CD4-positive, alpha-beta T cell treated with Interleukin-15 for 1 hour (primary cell): ENCODE measurements at regions not wholly inside any gene's neighbourhood (a gene's known extent, or its start where the extent isn't known, plus 50 kb on each side); places are given as distances from the start of the nearest gene placed in this dataset.
A peak's percentile ranks its signal among the peaks of the same experiment; 100 is the strongest.

ENCODE experiments used
- DNase-seq: peaks from one replicate; pipeline ENCODE4 v3.0.0-alpha.2; 2020

DNA sequence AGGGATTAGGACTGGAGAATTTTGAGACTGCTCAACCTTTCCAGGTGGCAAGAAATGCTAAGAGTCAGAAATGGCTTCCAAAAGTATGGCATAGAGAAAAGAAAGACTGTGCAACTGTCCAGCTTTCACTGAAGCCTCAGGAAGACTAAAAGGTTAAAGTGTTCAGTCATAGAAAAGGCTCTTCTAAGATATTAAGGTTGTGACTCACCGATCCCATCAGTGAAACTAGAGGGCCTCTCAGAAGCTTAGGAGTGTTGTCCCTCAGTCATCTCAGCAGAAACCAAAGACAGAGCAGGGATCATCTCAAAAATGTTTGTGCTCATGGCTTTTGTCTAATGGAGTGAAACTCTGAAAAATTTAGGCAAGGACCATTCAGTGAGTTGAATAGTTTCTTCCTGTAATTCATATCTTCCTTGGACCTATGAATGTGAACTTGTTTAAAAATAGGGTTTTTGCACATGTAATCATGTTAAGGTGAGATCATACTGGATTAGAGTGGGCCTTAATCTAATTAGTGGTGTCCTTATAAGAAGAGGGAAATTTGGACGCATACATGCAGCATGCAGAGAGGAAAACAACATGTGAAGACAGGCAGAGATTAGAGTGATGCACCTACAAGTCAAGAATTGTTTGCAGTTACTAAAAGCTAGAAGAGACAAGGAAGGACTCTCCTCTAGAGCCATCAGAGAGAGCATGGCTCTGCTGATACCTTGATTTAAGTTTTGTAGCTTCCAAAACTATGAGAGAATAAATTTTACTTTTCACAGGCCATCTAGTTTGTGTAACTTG lies 71.3 kb downstream of the RPE65 start:
- DNase-seq, result no peak

DNA sequence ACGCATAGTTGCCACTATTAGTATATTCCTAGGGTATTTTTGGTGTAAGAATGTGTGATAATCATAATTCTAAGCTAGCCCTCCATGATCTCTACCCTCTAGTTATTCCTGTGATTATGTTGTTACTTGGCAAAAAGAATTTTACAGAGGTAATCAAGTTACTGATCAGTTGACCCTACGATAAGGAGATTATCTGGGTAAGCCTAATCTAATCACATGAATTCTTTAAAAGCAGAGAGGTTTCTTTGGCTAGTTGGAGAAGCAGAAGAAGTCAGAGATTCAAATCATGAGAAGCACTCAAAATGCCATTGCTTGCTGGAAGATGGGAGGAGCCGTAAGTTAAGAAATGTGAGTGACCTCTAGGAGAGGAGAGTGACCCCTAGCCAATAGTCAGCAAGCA lies 72.7 kb downstream of the RPE65 start:
- DNase-seq, result no peak

DNA sequence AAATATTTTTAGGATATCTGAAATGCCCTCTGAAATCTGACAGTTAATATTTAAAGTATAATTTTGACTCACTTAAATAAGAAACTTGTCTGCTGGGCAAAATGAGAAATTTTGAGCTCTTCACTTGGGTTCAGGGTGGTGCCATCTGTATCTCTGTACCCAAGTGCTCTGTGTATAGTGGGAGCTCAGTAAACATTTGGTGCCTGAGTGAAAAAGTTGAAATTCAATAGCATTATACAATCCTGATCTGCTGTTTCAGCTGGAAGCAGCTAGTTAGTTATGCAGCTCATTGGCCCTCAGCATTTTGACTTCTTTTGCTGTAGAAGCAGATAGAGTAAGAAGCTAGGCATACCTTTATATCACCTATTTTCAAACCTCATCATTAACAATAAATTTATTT lies 73.3 kb downstream of the RPE65 start:
- no peak for DNase-seq

DNA sequence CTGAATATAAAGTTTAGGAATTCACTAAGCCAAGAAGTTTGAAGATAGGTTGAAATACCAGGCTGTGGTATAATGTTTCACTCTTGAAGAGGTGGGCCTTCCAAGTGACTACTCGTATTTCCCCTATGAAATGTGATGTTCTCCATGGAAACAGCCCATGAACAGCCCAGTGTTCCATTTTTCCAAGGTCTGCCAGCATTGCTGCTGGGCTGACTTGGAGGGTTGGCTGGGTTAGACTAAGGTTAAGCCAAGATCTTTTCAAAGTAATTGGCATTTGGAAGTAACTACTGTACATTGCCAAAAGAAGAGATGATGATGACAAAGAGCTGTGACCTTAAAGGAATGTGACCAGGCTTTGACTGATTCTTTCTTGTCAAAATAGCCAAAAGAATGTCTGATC lies 73.8 kb downstream of the RPE65 start:
- DNase-seq, result no peak

DNA sequence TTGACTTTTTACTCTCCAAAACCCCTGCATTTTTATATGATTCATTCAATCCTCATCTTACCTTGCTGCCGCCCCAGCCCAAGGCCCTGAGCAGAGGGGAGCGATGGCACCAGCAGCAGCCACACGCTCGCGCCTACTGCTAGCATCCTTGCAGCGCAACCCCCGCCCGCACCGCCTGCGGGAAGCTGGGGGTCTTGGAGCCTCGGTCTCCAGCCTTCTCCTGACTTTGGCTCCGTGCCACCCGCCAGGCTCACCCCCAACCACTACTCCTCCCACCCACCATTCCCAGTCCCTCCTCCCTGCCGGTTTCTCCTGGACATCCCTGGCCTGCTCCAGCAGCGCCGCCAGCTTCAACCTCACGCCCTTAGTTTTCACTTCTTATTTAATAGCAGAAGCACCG lies 76.6 kb downstream of the RPE65 start:
- no peak for DNase-seq

DNA sequence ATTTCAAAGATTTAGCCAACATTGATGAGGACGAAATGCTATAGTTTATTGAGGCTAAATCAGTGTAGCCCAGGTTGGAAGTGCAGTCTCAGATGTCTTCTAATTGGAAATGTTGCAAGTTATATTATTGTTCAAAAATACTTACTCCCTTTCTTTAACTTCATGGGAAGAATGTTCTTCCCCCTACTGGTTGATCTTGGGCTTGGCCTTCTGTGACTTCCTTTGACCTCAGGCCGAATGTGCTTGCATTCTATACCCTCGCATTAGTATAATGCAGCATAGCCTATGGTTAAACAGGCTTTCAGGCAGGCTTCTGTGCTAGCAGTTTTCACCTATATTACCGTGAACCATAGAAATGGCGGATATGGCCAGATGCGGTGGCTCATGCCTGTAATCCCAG lies 77.3 kb downstream of the RPE65 start:
- DNase-seq, result no peak

DNA sequence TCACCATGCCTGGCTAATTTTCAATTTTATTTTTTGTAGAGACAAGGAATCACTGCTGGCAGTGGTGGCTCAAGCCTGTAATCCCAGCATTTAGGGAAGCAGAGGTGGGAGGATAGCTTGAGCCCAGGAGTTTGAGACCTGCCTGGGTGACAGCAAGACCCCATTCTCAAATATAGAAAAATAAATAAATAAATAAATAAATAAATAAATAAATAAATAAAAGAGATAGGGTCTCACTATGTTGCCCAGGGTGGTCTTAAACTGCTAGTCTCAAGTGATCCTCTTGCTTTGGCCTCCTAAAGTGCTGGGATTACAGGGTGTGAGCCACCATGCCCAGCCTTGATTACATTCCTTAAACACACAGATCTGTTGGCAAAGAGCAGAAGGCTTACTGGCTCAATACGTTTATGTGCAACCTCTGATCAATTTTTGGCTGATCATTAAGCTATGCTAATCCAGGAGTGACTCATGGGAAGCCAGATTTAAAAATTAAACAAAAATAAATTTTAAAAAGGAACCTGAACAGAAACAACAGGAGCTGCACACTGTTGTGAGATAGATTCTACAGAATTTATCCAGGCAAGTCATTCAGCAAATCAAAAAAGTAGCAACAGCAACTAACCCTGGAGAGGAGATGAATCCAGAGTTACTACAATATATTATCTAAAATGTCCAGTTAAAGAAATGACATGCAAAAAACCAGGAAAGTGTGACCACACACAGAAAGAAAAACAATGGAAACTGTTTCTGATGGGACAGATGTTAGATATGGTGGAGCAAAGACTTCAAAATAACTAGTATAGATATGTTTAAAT lies 79.4 kb downstream of the RPE65 start:
- DNase-seq, result no peak

DNA sequence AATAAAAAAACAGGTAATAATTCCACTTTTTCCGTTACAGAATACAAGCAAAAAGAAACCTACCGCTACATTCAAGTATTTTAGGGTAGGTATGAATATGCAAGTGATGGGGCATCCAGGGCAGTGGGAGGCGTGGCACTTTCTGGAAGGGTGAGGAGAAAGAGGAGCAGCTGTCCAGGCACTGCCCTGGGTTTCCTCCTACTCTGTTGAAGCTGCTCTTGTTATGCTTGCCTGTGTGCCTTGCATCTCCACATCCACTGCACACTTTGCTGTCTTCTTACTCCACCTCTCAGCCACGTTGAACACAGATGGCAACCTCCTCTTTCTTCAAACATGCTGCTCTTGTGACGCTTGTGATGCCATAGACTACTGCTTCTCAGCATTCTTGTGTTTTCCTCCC lies 83.2 kb downstream of the RPE65 start:
- no peak for DNase-seq

DNA sequence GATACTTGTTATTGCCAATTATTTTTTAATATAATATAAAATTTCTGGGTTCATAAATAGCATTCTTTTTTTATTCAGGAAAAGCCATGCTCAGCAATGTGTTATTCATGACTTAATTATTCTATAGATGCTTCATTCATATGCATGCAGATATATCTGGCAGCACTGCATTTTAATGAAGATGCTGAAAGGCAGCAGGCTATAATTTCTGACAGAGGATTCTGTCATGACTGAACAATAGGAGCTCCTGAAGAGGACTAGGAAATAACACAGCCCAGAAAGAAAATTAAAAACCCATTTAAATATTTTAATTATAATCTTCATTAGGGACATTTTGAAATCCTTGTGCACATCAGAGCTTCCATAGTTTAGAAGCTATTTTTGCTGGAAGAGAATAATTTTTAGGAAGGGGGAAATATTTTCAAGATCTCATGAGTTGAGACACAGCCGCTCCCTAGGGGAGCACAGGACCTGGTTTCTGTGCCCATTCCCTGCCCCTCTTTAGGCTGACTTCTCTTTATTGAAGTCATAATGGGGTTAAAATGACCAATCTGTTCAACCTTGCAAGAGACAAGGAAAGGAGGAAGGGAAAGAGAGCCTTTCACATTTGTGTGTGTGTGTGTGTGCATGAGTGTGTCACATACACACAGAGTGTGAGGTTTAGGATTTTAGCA lies 83.9 kb downstream of the RPE65 start:
- DNase-seq, result no peak

DNA sequence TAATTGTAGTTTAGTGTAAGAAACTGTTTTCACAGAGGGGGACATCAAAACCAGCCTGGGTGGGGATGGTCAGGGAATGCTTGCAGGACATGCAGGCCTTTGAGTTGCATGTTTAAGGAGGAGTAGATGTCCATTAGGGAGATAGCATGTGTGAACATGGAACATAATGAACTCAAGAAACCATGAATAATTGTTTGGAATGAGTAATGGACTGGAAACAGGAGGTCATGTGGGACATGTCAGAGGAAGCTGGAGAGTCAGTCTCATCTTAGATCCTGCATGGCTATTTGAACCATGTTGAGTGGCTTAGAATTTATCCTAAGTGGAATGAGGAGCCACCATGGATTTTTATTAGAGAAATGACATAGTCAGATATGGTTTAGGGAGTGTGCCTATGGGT lies 86.4 kb downstream of the RPE65 start:
- DNase-seq, result no peak

DNA sequence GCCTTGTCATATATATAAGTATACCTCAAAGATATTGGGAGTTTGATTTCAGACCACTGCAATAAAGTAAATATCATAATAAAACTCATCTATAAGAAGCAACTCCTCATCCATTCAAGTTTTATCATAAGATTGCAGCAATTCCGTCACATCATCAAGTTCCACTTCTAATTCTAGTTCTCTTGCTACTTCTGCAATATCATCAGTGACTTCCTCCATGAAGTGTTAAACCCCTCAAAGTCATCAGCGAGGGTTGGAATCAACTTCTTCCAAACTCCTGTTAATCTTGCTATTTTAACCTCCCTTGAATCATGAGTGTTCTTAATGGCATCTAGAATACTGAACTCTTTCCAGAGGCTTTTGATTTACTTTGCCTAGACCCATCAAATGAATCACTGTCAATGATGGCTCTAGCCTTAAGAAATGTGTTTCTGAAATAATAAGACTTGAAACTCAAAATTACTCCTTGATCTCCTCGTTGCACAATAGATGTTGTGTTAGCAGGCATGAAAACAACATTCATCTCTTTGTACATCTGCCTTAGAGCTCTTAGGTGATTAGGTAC lies 88.3 kb downstream of the RPE65 start:
- DNase-seq, result no peak

DNA sequence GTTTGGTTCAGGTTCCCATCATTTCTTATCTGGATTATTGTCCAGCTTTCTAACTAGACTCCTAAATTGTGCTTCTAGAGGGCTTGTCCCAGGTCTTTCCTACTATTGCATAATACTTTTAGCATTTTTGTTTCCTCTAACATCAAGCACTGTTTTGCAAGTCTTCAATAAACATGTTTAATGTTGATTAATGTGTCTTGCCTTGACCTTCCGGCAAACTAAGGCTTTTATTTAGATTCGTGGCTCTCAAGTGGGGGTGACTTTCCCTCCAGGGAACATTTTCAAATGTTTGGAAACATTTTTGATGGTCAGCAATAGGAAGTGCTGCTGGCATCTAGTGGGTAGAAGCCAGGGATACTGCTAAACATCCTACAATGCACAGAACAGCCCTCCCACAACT lies 90.7 kb downstream of the RPE65 start:
- DNase-seq, result no peak

DNA sequence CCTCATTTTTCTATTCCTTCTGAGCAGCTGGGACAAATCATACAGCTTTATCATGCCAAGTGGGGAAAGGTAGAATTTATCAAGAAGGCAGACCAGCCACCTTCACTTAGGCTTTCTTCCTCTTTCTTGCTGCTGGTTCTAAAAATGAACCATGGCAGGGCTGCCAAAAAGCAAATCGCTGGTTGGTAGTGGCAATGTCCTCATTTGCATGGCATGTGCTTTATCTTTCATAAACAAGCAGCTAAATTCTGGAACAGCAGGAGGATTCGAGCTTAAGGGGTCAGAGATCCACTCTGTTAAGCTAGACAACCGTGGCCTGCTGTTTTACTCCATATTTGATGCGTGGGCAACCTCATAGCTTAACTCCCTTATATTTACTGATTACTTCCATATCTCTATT lies 91.3 kb downstream of the RPE65 start:
- DNase-seq, result no peak

DNA sequence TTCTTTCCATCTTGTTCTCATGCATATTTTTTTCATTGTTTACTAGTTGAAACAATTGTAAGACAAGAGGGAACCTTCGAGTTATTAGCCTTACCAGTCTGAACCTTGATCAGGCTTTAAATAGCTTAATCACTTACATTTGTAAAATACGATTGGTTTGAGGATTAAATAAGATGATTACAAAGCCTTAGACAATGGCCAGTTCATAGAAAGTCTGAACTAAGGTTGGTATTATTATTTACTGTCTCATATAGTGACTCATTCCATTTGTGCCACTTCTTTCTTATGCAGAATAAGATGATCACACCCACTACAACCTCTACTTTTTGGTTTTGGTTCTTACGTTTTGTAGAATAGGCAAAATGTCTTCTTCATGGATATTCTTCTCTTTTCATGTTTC lies 94.1 kb downstream of the RPE65 start:
- no peak for DNase-seq

DNA sequence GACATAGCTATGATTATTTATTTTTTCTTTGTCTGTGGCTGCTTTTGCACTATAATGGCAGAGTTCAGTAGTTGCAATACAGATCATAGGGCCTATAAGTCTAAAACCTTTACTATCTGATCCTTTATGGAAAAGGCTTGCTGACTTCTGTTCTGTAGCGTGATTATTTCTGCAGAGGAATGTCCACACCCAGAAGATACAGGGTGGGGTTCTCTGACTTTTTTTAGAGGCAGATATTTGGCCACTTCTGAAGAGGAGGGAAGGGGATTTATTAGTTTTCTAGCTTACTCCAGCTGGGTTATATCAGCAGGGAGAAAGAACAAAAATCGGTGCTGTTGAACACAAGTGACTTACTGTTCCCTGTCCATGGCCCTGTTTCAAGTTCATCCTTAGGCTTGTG lies 97.6 kb downstream of the RPE65 start:
- no peak for DNase-seq

DNA sequence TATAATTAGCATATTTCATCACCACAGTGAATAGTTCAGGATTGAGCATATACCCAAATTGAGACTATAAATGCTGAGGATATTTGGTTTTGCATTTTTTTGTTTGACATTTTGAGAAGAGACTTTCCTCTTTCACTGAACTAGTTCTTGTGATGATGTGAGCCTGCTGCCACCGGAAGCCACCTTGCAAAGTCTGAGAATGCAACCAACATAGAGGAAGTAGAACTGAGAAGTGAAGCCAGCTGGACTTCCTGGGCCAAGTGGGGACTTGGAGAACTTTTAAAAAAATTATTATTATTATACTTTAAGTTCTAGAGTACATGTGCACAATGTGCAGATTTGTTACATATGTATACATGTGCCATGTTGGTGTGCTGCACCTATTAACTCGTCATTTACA lies 102.3 kb downstream of the RPE65 start:
- peak; percentile 63 for DNase-seq

DNA sequence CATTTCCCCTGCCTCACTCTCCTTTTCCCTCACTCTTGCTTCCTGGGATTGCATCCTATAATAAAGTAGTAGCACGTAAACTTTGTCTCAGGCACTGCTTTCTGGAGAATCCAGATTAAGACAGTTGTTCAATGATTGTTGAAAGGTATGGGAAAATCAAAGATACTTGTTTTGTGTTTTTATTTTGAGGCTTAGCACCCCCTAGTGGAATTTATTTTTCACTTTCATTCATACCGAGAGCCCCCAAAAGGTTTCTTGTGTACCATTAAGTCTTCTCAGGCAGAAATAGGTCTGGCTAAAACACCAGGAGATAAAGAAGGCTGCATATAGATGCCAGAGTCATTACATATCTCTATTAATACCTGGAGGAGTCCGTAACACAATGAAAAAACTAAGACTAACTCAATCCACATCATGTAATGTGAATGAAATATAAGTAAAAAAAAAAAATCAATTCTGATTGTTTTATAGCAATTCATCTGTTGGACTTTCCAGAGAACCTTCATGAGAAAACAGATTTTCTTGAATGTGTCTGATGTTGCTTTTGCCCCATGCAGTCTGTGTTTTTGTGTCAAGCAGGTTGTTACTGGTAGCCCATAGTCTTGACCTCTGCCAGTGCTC lies 103.5 kb downstream of the RPE65 start:
- DNase-seq, result no peak

DNA sequence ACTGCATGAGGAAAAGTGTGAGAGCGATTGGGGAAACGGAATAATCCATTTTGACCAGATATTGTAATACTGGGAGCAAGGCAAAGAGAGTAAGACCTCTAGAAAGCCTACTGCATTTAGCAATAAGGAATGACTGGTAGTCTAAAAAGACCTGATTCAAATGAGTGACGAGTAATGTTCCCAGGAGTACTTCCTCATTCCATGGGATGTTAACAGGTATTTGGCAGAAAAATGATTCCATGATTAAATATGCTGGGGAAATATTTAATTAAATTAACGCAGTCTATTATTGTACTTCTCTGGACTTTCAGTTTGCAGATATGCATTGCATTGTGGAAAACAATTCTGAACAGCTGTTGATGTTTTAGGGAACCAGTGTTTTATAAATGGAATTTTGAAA lies 105.5 kb downstream of the RPE65 start:
- no peak for DNase-seq

DNA sequence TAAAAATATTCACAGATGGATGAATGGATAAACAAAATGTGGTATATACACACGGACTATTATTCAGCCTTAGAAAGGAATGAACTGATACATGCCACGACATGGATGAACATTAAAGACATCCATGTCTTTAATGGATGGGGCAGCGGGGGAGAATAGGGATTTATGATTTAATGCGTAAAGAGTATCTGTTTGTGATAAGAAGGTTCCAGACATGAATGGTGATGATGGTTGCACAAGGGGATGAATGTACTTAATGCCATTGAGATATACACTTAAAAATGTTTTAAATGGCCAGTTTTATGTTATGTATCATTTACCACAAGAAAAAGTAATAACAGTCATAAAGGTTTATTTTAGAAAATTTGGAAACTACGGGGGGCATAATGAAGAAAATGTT lies 108.6 kb upstream of the WLS start:
- DNase-seq, result no peak

DNA sequence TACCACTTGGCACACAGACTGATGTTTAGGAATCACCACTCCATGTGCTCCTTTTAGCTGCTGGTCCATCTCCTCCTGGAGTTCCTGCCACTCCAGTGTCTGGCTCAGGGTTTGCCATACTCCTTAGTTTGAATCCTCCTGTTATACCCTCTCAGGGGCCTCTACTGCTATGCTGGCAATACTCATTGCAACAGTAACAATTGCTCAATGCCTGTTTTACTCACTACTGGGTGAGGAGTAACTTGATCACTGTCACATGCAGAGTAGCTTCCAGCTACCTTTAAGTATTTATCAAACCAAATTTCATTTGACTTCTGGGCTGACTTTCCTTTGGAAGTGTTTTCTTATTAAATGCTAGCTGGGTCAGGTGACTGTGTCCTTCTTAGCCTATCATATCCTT lies 107.2 kb upstream of the WLS start:
- no peak for DNase-seq

DNA sequence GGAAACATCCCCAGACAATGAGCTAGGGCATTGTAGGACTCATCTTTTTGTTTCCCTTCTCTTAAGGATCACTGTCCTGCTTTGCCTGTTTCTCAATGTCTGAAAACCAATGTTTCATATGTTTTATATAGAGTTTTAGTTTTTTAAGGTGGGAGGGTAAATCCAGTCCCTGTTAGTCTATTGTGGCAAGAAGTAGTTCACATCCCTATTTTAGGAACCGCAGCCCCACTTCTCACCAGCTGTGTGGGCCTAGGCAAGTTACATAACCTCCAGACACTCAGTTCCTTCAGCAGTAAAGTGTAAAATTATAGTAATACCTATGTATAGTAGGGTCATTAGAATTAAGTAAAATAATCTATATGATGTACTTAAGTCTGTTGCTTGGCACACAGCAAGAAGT lies 105.8 kb upstream of the WLS start:
- DNase-seq, result peak; percentile 20

DNA sequence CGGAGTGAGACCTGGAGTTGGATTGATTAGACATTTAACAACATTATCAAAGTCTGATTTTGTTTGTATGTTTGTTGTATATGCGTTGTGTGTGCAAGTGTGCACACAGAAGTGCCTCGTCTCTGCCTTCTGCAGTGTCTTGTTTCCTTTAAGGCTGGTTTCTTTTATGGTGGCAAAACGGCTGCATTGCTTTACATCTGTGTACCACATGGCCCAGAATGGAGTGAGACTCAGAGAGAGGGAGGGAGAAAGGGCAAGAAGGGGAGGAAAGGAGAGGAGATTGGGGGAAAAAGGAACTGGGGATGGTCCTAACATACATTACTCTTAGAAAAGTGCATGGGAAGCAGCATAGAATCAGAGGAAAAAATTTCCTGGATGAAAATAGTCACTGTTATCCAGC lies 99.7 kb upstream of the WLS start:
- no peak for DNase-seq
